ENCODE measurements at regions not wholly inside any gene's neighbourhood (a gene's known extent, or its start where the extent isn't known, plus 50 kb on each side); places are given as distances from the start of the nearest gene placed in this dataset.

DNA sequence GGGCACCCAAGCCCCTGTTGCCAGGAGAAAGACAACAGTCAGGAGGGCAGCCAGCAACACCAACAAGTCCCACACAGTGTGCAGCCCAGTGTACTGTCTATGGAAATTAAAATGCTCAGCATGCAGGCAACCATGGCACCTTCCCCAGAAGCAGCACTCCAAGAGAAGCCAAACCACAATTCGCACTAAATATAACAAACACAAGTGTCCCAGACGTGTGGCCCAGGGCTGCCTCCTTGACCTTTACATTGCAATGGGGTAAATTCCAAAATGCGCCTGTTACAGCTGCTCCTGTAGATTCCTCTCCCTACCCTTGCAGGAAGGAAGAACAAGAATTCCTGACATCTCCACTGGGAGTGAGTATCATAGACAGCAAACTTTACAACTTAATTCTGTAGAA lies 292.8 kb upstream of the USP9Y start:
- H3K27ac Mint-ChIP-seq (ENCODE audit: unreplicated experiment) = no peak overlapping the region
- H3K36me3 Mint-ChIP-seq (ENCODE audit: unreplicated experiment) = no peaks in the 10 kb centered on the region
- no peaks in the 10 kb centered on the region for H3K9me3 Mint-ChIP-seq (ENCODE audit: unreplicated experiment)
- no peak for DNase-seq
- no peaks in the 10 kb centered on the region for H3K4me1 Mint-ChIP-seq (ENCODE audit: low read depth, unreplicated experiment)
- no peak overlapping the region for H3K4me3 Mint-ChIP-seq (ENCODE audit: unreplicated experiment)
- no peaks in the 10 kb centered on the region for H3K27me3 Mint-ChIP-seq (ENCODE audit: unreplicated experiment)
- no peak for TF ChIP-seq CTCF (IDR thresholded peaks at IDR 0.05; ENCODE audit: partially characterized antibody, unreplicated experiment)

DNA sequence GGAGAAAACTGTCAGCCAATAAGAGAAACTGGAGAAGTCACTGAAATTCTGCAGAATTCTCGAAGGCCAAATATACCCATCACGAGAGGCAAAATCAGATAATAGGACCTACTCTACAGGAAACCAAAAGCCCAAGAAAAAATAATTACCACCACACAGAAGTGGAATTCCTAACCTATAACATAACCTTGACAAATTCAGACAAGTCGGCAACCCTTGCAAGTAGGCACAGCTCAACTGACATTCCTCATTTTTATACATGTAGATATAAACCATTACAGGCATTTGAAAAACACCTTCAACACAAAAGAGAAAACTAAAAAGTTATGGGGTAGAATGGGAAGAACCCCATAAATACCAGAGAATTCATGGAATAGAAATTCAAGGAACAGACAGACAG lies 290.3 kb upstream of the USP9Y start:
- DNase-seq = no peak
- H3K4me3 Mint-ChIP-seq (ENCODE audit: unreplicated experiment) = no peak overlapping the region
- TF ChIP-seq CTCF (IDR thresholded peaks at IDR 0.05; ENCODE audit: partially characterized antibody, unreplicated experiment) = no peak
- peaks cover under 1% of the 10 kb centered on the region for H3K9me3 Mint-ChIP-seq (ENCODE audit: unreplicated experiment)
- no peaks in the 10 kb centered on the region for H3K4me1 Mint-ChIP-seq (ENCODE audit: low read depth, unreplicated experiment)
- H3K36me3 Mint-ChIP-seq (ENCODE audit: unreplicated experiment) = no peaks in the 10 kb centered on the region
- H3K27ac Mint-ChIP-seq (ENCODE audit: unreplicated experiment) = no peak overlapping the region
- H3K27me3 Mint-ChIP-seq (ENCODE audit: unreplicated experiment) = peaks cover 4% of the 10 kb centered on the region

DNA sequence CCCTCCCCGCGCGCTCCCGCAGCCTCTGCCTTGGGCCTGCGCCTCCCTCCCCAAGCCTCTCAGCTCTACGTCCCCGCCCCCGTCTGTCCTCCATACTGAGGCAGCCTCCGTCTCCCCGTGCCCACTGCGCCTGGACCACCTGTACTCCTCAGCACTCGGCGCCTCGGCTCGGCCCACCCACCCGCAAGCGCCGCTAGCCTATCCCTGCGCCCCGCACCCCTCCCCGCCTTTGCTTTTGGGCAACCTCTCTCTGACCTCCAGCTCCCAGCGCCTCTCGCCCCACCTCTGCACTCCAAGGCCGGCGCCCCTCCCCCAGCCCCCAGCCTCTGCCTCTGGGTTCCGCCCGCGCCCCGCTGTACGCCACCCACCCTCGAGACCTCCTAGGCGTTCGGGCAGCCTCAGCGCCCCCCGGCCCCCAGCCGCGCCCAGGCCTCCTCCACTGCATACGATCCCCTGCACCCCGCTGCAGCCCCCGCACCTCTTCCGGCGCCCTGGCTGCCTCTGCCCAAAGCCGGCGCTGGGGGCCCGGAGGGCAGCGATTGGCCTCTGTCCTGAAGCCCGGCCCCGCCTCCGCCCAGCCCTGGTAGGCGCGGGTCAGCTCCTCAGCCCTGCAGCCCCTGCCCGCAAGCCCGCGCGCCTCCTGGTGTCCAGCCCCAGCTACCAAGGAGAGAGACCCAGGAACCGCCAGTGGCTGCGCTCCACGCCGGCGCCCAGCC lies 279.8 kb upstream of the USP9Y start:
- H3K36me3 Mint-ChIP-seq (ENCODE audit: unreplicated experiment) = no peaks in the 10 kb centered on the region
- H3K27ac Mint-ChIP-seq (ENCODE audit: unreplicated experiment) = no peak overlapping the region
- DNase-seq = peak; percentile 89
- H3K9me3 Mint-ChIP-seq (ENCODE audit: unreplicated experiment) = no peaks in the 10 kb centered on the region
- H3K4me1 Mint-ChIP-seq (ENCODE audit: low read depth, unreplicated experiment) = no peaks in the 10 kb centered on the region
- no peak for TF ChIP-seq CTCF (IDR thresholded peaks at IDR 0.05; ENCODE audit: partially characterized antibody, unreplicated experiment)
- peaks cover 5% of the 10 kb centered on the region for H3K27me3 Mint-ChIP-seq (ENCODE audit: unreplicated experiment)
- H3K4me3 Mint-ChIP-seq (ENCODE audit: unreplicated experiment) = peak overlapping the region; percentile 61

GRCh38 chrY:12421788-12422124 lies 279.3 kb upstream of the USP9Y start:
- H3K36me3 Mint-ChIP-seq (ENCODE audit: unreplicated experiment) = no peaks in the 10 kb centered on the region
- H3K27ac Mint-ChIP-seq (ENCODE audit: unreplicated experiment) = no peak overlapping the region
- TF ChIP-seq CTCF (IDR thresholded peaks at IDR 0.05; ENCODE audit: partially characterized antibody, unreplicated experiment) = no peak
- no peaks in the 10 kb centered on the region for H3K9me3 Mint-ChIP-seq (ENCODE audit: unreplicated experiment)
- peak overlapping the region; percentile 38 for H3K4me3 Mint-ChIP-seq (ENCODE audit: unreplicated experiment)
- peaks cover 5% of the 10 kb centered on the region for H3K27me3 Mint-ChIP-seq (ENCODE audit: unreplicated experiment)
- no peak for DNase-seq
- no peaks in the 10 kb centered on the region for H3K4me1 Mint-ChIP-seq (ENCODE audit: low read depth, unreplicated experiment)

GRCh38 chrY:12422536-12422935 lies 278.5 kb upstream of the USP9Y start:
- H3K27me3 Mint-ChIP-seq (ENCODE audit: unreplicated experiment) = peaks cover 5% of the 10 kb centered on the region
- no peaks in the 10 kb centered on the region for H3K9me3 Mint-ChIP-seq (ENCODE audit: unreplicated experiment)
- H3K4me3 Mint-ChIP-seq (ENCODE audit: unreplicated experiment) = no peak overlapping the region
- no peaks in the 10 kb centered on the region for H3K4me1 Mint-ChIP-seq (ENCODE audit: low read depth, unreplicated experiment)
- no peak for TF ChIP-seq CTCF (IDR thresholded peaks at IDR 0.05; ENCODE audit: partially characterized antibody, unreplicated experiment)
- H3K27ac Mint-ChIP-seq (ENCODE audit: unreplicated experiment) = no peak overlapping the region
- DNase-seq = no peak
- no peaks in the 10 kb centered on the region for H3K36me3 Mint-ChIP-seq (ENCODE audit: unreplicated experiment)

Measured in glutamatergic neuron (in vitro differentiated cells).